GM19455 (cell line): ENCODE measurements at regions not wholly inside any gene's neighbourhood (a gene's known extent, or its start where the extent isn't known, plus 50 kb on each side); places are given as distances from the start of the nearest gene placed in this dataset.

ENCODE experiments used
- ATAC-seq: cut with Tn5 transposase; IDR thresholded peaks from one replicate; pipeline ENCODE4 v1.9.1; 2021; ENCODE audit not compliant: unreplicated experiment

DNA sequence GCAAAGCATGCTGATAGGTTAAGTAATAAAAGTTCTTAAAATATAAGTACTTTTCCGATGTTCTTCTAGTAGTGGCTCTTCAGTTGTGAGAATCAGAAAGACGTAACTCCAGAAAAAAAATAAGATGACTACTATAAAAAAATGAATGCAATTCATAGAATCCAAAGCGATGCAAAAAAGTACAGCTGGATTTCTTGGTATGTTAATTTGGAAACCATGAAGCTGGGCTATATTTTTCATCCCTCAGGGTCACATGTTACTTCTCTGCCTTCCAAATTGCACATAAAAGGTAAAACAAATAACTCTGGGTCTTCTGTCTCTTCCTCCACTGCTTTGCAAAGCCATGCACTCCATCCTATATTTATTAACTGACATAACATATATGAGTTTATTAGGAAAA lies 843.9 kb upstream of the DPPA4 start:
- ATAC-seq, result no peak

DNA sequence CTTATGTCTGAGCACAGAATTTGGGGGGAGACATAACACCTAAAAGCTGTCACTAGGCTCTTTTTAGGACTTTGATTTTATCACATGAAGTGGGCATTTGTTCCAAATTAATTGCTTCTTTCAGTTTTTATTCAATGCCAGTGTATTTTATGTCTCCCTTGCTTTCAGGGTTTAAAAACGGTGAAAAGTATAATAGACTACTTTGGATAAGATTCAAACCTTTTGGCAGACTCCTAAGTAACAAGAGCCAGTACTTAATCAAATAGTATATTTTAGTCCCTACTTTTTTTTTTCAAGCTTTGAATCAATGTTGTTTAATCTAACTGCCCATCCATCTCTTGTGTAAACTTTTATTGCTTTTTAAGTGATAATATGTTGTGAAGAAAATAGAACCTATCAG lies 847.2 kb upstream of the DPPA4 start:
- ATAC-seq, result no peak

DNA sequence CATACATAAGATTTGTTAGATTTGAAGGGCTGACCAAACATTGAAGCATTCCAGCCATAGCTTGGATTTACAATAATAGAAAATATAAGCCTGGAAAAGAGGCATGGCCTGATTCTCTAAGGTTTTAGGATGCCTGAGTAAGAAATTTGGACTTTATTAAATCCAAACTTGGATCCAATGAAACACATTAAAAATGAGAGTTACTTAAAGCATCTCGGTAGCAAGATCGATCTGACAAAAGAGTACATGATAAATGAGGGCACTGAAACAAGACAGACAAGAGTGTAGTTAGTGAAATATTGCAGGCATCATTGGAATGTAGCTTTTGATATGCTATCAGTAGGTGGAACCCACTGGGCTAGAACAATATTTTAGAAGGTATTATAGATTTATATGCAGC lies 855.7 kb upstream of the DPPA4 start:
- ATAC-seq, result no peak

DNA sequence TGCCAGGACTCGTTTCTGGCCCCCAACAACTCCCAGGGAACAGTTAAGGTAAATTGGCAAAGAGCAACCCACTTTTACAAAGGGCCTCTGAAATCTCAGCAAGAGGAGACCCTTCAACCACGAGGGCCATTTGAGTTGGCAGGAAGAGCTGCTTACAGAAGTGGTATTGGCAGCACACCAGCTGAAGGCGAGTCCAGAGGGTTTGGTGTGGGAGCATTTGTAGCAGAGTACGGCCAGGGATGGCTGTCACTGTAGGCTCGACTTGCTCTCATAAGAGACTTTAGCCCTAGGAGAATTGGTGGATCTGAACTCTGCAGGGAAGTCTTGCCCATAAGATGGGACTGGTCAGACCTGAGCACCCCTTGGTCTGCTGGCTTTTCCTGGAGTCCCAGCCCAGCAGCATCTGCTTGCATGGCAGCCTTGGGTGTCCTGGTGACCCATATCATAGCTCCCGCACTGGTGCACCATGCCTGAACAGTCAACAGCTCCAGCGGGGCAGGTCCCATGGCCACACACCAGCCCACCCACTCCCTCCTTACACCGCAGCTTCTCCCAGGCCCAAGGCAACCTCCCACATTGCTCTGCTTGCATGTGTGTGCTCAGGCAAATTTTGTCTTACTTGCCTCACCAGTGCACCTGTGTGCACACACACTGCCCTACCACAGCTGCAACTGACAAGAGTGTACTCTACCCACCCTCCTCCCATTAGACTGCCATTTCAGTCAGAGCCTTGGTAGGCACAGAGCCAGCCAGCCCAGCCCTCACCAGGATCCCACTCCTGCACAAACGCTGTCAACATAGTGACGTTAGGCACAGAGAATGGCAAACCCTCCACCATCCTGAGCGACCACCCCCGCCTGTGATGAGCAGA lies 861.6 kb upstream of the DPPA4 start:
- no peak for ATAC-seq

DNA sequence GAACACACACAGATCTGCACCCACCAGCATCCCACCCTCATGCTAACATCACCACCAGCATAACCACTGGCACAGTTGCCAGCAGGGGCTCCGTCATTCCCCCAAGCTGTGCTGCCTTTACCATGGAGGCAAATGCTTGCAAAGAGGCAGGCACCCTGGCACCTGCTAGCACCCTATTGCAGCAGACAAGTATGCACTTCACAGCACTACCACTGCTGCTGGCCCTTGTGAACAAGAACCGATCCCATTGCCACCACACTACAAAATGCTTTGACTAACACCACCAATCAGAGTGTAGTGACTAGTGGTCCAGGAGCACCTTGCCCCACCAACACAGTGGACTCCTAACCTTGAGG lies 862.2 kb upstream of the DPPA4 start:
- no peak for ATAC-seq

DNA sequence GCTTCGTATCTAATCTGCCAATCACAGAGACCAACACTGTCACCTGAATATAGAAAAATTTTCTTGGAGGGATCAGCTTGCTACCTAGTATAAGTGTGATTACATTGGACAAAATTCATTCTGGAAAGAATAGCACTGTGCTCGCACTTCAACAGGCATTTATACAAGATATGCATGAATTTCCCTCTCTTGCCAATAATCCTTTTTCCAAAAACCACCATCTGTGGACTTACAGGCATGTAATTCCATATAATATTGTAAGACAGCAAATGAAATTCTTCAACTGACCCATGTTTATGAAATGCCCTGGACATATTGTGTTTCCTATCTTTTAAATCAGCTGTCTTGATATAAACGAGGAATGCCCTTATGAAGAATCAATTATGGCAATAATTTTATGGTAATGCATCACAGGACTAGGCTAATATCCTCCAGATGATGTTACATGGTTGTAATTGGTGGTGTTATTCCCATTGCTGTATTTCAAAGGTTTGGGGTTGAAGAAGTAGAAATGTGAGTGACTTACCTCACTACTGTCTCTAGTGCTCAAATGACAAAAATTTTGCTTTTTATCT lies 861.4 kb upstream of the NECTIN3 start:
- no peak for ATAC-seq

DNA sequence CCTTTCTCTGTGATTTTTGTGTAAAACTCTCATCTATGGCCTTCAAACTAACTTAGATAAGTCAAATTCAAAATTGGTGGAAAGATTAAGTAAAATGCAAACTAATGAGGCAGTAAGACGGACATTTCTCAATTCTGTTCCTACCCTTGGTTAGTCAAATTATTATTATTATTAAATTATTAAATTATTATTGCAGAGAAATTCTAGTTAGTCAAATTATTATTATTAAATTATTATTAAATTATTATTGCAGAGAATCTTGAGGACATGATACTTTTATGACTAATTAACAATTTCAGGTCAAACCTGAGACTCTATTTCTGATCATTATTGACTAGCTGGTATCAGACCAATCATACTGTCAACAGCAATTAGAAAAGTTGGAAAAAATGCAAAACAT lies 845.0 kb upstream of the NECTIN3 start:
- ATAC-seq, result no peak

DNA sequence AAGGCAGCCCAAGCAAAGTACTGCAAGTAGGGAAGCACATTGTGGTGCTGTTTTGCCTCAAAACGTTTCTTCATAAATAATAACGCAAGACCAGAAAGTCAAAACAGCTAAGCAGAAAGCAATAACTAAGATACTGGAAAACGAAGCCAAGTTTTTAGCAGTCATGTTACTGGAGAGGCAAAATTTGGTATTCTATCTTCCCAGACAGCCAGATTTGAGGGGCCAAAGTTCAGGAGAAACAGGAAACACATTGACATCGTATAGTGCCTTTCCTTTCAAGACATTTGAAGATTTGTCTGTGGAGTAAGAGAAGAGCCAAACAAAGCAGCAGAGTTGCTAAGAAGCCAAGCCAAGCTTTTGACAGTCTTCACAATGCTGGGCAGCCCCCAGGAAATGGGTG lies 843.6 kb upstream of the NECTIN3 start:
- no peak for ATAC-seq

DNA sequence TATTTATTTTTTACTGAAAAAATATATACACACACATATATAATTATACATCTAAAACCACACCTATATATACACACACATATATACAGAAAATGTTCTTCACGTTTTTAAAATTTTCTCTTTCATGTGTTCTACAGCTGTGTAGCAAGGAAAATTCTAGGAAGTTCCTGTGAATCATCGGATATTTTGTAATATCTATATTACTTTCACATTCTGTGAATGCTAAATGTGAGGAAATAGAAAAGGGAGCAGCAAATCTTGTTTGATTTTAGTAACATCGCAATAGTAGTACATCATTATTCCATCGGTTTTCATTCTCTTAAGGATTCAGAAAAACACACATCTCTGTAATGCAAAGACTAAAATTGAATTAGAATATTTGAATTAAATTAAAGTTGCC lies 836.8 kb upstream of the NECTIN3 start:
- ATAC-seq, result no peak

DNA sequence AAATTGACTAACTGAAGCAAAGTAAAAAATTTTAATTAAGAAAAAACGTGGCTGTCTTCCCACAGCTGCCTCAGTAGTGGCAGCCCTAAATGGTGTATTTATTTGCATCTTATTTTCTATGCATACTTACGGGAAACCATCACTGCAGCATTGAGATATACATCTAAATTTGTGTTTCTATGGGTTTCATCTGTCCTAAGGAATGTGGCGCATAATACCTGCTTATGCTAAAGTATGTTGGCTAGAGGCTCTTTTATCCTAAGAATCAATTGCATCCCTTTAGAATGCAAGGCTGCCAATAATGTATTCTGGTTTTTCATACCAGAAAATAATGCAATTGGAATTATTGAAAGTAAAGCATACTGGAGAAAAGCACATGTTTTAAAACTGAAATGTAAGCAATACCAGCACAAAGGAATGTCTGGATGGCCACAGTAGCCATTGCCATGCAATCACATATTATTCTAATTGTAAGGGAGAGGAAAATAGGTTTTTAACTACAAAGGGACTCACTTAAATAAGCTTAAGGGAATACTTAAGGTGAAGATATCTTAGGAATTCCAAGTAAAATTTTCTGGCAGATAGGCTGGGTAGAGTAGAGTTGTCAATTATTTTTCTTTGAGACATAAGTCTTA lies 834.5 kb upstream of the NECTIN3 start:
- ATAC-seq, result no peak

DNA sequence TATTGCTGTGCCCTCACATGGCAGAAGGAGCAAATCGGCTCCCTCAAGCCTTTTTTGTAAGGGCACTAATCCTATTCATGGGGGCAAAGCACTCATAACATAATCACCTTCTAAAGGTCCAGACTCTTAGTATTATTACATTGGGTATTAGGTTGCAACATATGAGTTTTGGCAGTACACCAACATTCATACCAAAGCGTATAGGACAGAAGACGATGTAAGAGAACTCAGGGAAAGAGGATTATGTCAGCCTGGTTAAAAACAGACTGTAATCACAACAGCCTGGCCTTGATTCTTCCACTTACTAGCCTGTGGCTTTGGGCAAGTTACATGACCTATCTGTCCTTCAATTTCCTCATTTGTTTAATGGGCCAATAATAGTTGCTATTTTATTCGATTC lies 828.5 kb upstream of the NECTIN3 start:
- ATAC-seq, result no peak

DNA sequence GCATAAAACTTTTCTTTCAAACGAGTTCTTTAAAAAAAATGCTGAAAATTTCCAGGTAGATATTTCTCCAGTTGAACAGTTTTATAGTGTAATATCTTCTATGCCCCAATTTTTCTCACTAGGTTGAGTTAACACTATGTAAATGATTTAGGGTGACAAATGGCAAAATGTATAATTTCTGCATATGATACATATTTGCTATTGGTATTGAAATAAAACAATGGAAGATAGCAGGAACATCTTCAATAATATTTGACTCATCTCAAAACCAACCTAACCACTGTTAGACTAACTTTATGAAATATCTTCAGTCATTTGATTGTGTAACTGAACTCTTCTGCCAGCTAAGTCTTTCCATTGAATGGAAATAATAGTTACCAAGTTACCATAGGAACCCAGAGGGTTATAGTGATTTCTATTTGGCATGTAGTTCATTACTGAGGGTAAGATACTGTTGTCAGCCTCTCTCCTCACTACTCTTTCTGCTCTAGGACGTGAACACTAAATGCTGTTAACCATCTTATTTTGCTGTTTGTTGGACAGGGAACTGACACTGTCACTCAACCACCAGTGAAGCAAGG lies 824.7 kb upstream of the NECTIN3 start:
- ATAC-seq, result no peak

DNA sequence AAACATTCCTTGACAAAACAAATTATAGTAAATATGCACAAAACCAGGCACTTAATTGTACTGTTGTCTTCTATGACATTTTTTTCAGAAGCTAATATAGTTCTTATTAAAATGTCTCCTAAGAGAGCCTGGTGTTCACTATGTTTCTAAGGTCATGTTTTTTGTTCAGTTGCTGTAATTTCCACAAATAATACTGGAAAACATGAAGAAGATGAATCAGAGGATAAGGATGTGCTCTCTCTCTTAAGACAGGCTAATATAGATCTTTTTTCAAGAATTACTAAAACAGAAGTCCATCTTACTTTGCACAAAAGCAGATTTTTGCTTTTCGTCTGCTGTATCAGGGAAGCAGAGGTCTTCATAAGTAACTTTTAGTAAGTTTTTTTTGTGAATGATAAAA lies 823.0 kb upstream of the NECTIN3 start:
- no peak for ATAC-seq

DNA sequence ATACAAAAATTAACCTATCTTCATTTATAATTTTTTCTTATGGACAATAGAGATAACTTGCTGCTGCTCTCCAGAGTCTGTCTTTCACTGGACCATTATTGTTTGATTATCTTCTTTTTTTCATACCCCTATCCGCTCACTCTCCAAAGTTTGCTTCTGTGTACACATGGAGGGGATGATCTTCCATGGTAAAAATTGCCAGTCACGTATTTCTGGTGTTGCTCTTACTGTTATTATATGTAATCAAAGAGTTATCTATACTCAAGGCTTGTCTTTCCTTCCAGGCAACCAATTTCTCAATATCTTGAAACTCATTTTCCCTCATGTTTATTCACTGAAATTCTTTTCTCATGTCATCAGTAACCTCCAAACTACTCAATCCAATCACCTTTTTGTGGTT lies 817.8 kb upstream of the NECTIN3 start:
- ATAC-seq, result no peak

DNA sequence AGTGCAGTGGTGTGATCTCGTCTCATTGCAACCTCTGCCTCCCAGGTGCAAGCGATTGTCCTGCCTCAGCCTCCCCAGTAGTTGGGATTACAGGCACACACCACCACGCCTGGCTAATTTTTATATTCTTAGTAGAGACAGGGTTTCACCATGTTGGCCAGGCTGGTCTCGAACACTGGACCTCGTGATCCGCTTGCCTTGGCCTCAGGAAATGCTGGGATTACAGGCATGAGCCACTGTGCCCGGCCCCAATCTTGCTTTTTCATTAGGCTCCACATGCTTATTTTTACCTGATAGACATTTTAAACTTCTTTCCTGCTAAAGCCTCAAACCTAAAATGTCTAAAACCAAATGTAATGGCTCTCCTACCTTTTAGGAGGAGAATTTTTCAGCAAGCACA lies 817.0 kb upstream of the NECTIN3 start:
- ATAC-seq, result no peak

DNA sequence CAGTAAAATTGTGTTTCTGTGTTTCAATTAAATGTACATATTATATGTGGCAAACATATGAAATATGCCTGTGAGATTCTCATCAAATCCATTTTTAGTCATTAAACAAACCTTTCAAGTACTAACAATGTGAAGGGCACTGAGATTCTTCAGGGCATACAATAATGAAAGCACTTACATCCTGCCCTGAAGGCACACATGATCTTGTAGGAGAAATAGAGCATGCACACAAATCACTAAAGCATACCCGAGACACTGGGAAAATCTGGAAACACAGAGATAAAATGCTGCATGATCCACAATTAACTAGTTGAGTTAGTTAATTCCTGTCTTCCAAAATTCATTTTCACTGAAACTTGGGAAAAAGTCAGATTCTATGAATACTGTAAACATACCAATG lies 810.5 kb upstream of the NECTIN3 start:
- no peak for ATAC-seq

DNA sequence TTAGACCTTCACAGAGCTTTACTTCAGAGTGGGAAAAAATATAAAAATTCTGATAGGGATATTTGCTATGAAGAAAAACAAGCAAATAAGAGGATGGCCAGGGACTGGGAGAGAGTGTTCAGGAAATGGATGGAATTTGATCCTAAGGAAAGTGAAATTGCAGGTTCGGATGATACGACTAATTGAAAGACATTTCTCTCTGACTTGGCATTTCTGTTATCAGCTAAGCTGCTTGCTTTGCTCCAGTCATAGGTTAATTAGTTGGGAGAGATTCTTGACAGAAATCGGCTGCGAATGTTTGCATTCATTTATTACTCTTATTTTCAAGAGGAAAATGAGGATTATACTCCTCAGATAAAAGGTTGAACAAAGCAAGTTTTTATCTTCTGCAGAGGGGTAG lies 808.7 kb upstream of the NECTIN3 start:
- ATAC-seq, result no peak

DNA sequence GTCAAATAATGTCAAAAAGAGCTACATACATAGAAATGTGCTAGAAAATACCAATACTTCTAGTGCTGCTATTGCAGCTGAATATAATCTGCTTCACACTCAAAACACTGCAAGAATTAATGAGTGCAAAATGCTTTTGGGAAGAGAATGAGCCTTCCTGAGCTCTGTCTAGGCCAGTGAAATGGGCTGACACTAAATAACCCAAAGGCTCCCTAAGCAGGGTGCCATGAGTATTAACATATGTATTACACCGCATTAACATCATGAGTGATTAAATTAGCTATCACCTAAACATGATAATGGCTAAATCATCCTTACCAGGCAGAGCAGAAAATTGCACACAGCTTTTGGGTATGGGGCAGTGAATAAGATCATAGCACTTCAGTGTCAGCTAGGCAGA lies 806.3 kb upstream of the NECTIN3 start:
- no peak for ATAC-seq

DNA sequence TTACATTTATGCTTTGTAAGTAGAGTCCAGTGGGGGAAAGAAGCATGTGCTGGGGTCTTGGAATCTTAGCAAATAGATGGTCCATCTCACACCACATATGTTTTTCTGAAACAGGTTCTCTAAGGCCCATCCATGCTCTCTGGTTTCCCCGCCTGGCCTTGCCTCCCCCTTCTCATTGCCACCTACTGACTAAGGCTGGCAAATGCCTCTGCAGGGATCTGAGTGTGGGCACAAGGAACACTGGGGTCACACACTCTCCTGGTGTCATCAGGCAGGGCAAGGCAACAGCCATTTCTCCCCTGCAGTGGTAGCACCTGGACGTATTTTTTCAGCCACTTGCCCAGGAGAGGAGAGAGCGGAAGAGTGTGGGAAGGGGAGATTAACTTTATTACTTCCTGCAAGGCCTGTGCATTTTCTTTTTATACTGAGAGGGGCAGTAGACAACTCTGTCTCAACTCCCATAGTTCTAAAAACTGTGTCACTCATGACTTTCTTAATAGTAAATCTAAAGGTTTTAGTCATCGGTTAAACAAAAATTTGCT lies 804.2 kb upstream of the NECTIN3 start:
- no peak for ATAC-seq

DNA sequence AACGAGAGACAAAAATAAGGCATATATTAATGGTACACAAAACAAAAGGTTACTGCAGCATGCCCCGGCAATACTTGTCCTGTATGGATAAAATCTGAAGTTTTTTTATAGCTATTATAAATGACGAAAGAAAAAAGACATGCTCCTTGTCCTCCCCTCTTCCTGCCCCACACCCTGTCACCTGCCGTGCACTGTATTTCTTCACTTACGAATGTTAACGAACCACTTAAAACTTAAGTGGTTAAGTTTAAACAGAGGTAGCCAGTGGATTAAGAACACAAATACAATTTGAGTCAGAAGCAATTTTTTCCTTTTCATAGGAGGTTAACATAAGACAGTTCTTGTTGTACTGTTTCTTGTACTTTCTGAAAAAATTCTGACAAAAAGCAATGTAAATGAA lies 799.1 kb upstream of the NECTIN3 start:
- no peak for ATAC-seq

DNA sequence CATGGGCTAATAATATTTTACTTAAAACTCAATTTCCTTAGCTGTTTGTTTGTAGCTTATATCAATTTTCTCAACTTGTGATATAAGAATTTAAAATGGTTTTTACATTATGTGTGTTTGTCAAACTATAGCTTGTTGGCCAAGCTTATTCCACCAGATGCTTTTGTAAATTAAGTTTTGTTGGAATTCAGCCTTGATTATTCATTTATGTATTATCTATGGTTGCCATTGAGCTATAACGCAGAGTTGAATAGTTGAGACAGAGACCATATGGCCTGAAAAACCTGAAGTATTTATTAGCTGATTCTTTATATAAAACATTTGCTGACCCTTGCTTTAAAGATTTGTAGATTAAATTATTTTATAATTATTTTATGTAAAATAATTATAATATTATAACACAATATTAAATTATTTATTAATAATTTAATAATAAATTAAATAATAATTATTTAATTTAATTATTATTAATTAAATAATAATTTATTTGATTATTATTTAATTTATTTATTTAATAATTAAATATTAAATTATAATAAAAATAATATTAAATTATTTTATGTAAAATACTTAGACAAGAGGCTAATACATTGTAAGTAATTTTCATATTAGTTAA lies 779.6 kb upstream of the NECTIN3 start:
- no peak for ATAC-seq
